ENCODE measurements at regions not wholly inside any gene's neighbourhood (a gene's known extent, or its start where the extent isn't known, plus 50 kb on each side); places are given as distances from the start of the nearest gene placed in this dataset.
A peak's percentile ranks its signal among the peaks of the same experiment; 100 is the strongest.
"Not testable (repeated sequence)": the region's sequence is repeated elsewhere in the genome, so short reads cannot be mapped to it uniquely, and the experiment has no call there.

DNA sequence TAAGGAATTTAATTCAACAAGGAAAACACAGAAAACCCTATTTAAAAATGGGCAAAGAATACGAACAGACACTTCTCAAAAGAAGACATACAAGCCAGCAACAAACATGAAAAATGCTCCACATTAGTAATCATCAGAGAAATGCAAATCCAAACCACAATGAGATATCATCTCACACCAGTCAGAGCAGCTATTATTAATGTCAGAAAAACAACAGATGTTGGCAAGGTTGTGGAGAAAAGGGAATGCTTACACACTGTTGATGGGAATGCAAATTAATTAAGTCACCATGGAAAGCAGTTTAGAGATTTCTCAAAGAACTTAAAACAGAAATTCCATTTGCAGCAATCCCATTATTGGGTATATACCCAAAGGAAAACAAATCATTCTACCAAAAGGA, 55.2 kb downstream of the GCC1 start:
- DNase-seq: no peak

DNA sequence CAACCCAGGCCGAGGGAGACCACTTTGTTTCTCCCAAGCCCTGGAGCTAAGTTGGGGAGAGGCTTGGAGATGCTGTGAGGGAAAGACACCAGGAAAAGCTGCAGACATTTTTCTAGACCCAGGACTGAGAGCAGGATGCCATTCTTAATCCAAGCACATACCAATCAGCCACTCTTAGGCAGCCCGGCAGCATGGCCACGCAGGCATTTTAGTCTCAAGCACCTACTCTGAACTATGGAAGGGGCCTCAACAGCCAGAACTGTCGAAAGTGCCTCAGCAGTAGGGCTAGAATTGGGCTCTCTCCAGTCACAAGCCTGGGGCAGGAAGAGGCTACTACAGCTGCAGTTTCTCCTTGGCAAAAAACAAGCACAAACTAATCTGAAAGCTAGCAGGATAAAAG, 57.8 kb downstream of the GCC1 start:
- DNase-seq: no peak

DNA sequence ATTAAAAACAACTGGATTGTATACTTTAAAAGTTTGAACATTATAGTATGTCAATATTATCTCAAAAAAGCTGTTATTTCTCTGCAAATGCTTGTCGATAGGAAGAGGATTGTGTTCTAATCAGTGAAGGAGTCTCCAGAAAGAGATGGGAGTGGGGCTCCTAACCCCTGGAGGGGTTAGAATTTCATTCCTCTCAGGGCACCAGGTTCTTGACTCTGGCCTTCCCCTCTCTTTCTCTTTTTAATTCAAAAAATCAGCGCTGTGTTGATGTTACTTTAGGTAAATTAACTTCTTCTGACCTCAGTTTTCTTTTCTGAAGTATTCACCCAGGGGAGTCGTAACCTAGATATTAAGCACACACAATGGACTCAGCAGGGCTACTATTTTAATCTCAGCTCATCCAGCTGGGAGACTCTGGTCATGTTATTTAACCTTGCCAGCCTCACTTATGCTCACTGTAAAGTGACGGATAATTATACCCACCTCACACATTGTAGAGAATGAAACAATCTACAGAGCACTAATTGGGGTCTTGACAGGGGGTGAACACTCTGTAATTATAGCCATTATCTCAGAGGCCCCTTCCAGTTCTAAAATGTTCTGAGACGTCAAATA, 59.4 kb downstream of the GCC1 start:
- DNase-seq: no peak

DNA sequence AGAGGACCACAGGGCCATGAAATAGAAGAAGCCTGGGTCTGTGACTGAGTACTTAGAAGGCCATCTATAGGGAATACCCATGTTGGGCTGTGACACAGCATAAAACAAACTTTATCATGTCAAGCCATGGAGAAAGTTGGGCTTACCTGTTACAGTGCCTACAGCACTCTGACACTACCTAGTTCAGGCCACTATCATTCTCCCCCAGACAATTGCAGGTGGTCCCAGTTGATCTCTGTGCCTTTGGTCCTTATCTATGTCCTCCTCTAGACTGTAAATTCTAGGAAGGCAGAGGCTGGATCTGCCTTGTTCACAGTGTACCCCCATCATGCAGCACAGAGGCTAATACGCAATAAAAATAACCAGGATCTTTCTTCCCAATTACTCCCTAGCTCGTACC, 69.1 kb downstream of the GCC1 start:
- DNase-seq: no peak

DNA sequence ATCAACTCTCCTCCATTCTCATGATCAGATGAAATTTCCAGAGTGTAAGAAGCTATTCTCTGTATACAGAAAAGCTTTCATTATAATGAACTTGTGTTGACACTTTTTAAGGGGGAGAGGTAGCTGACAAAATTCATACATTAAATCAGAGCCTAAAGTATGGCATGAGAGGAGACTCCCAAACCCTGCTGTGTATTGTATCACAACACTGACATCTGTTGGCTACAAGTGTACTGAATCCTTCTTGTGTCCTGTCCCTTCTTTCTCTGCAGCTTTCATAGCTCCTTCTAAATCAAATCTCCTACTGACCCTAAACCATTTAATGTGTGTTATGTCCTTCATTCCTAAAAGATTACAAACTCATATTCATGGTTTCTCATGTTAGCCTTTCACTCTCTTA, 70.9 kb downstream of the GCC1 start:
- peak; percentile 7 for DNase-seq

DNA sequence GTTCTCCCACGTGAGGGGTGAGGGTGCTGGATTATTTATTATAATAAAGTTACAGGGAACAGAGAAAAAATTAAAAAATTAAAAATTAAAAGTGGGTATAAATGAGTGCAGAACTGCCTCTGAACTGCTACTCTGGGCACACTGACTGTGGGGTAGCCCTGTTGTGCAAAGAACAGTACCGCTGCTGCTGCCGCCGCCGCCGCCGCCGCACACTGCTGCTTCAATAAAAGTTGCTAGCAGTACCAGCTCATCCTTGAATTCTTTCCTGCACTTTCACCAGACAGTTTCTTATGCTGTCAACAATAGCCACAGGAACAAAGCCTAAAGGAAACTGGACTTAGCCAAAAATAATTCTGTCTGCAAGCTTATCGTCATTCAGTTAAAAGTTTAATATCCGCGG, 72.1 kb downstream of the GCC1 start:
- DNase-seq: no peak

DNA sequence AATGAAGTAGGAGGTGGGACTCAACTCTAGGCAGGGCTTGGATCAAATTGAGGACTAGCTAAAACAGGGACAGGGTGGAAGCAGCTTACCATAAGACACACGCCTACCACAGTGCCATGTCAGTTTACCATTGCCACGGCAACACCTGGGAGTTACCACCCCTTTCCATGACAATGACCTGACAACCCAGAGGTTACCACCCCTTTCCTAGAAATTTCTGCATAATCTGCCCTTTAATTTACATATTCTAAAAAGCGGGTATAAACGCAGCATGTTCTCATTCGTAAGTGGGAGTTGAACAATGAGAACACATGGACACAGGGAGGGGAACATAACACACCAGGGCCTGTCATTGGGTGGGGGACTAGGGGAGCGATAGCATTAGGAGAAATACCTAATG, 72.7 kb downstream of the GCC1 start:
- no peak for DNase-seq

DNA sequence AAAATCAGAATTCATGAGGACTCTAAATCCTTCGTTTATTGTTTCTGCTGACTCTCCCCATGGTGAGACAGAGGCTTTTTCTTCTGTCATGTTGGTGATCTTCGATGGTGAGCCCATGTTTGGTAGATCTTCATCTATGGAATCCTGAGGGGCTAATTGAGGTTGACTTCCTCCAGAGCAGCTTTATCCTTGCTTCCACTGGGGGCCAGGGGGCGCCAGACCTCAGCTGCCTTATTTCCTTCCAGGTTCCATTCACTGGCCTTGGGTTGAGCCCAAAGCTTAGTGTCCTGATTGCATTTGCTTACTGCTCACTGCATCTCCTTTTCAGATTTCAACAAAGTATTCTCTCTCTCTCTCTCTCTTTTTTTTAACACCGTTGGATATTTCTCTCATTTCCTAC, 80.7 kb downstream of the GCC1 start:
- DNase-seq: no peak

DNA sequence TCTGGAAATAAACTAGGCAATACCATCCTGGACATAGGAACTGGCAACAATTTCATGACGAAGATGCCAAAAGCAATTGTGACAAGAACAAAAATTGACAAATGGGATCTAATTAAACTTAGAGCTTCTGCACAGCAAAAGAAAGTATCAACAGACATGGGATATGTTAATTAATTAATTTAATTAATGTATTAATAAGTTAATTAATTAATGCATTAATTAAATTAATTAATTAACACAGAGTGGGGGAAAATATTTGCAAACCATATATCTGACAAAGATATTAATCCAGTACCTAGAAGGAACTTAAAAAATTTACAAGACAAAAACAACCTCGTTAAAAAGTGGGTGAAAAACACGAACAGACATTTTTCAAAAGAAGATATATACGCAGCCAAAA, 83.6 kb downstream of the GCC1 start:
- no peak for DNase-seq

DNA sequence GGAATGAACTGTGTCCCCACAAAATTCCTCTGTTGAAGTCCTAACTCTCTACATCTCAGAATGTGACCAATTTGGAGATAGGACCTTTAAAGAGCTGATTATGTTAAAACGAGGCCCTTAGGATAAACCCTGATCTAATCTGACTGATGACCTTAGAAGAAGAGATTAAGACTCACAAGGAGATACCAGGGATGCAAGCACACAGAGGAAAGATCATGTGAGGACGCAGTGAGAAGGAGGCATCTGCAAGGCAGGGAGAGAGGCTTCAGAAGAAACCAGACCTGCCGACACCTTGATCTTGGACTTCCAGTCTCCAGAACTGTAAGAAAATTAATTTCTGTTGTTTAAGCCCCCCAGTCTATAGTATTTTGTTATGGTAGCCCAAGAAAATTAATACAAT, 94.9 kb upstream of the ZNF800 start:
- no peak for DNase-seq

DNA sequence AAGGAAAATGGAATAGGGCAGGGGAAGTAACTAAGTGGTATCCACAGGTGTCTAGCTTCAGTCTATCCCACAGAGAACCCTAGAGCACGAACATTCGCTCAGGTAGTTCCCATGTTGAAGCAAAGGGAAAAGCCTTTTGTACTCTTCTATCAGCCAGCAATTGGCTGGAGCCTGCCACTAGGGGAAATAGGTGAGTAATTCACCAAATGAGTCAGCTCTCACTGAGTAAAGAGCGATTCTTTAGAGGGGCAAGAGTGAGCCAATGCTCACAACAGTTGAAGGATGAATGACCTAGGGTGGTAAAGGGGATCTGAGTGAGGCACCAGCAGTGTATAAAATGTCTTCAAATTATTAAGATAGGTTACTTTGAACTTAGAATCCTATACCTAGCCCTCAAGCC, 94.1 kb upstream of the ZNF800 start:
- no peak for DNase-seq

DNA sequence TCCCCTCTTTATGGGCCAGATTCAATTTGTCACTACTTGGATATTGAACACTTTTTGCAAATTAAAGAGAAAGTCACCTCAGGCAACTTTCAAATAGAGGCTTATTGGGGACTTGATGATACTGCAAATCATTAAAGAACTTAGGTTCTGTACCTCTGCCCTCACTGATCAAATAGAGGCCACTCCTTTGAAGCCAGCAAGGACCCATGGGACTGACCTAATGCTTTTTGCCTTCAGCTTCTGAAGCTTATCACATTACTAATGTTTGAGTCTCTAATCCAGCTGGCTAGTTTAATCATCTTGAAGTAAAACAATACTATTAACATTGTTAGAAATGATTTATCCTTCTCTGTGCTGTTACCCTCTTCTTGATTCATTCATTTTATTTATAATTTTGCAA, 93.0 kb upstream of the ZNF800 start:
- no peak for DNase-seq

DNA sequence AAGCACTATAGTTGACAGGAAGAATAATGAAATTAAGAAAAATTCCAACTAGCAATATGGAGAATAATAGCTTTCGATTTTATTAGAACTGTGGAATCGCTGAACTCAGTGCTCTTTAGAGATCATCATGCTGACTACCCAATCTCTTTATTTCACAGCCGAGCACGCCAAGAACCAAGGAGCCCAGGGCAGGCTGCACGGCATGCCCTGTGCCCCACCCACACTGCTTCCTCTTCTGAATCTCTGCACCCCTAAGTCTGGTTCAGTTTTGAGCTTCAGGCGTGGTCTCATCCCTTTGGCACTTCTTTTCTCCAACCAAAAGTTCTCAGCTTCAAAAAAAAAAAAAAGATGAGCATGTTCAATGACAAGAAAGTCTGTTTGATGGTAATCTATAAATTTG, 92.4 kb upstream of the ZNF800 start:
- no peak for DNase-seq

DNA sequence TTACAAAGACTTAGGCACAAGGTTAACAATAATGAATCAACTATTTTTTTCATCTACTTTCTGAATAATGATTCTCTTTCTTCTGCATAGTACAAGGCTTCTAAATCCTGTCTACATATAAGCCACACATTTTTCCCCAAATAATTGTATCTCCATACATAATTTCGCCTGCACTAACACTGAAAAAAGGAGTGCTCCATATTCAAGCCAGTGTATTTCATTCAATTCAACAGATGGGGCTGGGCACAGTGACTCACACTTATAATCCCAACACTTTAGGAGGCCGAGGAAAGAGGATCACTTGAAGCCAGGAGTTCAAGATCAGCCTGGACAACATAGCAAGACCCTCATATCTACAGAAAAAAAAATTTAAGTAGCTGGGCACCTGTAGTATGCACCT, 86.0 kb upstream of the ZNF800 start:
- no peak for DNase-seq

DNA sequence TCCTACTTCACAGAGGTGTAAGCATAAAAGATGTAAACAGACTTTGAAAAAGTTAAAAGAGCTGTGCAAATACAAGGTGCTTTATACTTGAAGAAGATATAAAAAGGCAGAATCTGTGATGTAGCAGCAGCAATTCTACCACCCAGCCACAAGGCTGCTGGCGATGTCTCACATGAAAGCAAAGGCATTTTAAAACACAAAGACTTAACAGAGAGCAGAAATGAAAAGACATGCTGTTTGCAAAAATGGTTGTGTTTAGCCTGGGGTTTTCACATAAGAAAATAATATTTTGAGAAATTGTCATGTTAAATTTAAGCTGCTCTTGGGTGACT, 85.5 kb upstream of the ZNF800 start:
- no peak for DNase-seq

DNA sequence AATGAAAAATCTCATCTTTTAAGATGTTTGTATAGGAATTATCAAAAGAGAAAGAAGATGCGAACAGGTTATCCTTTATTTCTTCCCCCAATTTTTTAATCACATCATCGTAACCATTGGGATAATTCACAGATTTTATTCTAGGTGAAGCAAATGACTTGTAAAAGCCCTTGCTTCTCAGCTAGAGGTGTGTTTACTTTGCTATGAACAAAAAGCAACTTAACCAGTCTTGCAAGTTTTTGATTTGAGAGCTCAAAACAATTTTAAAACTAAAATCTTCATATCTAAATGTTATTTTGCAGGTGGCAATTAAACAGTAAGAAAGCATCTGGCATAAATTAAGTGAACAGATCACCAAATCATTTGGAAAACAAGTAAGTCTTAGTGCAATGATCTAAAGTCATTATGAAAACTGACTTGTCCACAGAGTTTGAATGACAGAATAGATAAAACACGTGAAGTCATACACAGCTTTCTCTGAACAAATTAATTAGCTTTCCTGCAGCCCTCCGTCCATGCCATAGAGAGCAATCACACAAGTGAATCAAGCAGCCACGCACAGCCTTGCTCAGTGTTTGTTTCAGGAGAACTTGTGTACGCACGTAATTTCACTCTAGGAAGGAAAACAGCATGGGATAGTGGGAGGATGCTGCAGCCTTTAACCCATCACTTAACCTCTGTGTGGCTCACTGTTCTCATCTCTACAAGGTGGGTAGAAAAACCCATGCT, 85.0 kb upstream of the ZNF800 start:
- DNase-seq: no peak

DNA sequence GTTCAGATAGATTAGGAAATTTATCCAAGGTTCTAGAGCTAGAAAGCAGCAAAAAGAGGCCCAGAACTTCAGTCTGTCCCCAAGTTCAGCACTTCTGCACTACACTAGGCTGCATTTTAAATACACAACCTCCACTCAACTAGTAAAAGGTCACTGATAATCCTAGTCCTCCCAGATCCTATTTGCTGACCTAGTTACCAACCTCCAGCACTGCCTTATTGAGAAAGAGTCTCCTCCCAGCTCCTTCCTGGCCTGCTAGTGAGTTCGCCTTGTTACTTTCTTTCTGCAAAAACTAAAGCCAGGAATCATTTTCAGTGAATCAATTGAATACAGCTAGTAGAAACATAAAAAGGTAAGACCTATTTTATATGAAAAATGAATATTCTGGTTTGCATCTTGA, 84.1 kb upstream of the ZNF800 start:
- DNase-seq: no peak

DNA sequence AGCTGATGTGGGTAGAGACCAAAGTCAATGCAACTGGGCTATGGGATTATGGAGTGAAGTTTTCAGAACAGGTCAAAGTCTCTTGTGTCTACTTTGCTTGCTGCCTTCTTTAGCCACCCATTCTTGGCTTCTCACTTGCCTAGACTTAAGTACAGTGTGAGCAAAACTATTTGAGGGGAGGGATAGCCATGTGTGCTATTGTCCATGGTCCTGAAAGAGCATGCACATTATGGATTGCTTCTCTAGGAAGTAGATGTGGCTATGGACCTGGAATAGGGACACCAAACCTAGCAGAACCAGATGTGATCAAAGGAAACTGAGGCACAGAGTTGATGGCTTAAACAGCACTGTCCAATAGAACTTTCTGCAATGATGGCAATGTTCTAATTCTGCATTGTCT, 81.9 kb upstream of the ZNF800 start:
- DNase-seq: no peak

DNA sequence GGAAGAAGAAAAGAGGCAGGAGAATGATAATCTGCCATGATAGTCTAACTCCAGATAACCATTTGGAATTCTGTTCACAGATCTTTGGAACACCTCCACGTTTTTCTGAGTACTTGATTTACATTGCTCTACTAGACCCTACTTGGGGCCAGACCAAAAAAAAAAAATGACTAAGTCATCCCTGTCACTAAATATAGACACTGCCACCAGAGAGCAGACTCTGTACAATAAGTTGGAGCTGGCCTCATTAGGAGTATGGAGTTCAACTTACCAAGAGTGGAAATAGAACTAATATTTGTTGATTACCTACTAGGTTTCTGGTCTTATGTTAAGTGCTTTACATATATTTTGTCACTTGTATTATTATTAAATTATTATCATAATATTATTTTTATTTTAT, 80.9 kb upstream of the ZNF800 start:
- DNase-seq: no peak

DNA sequence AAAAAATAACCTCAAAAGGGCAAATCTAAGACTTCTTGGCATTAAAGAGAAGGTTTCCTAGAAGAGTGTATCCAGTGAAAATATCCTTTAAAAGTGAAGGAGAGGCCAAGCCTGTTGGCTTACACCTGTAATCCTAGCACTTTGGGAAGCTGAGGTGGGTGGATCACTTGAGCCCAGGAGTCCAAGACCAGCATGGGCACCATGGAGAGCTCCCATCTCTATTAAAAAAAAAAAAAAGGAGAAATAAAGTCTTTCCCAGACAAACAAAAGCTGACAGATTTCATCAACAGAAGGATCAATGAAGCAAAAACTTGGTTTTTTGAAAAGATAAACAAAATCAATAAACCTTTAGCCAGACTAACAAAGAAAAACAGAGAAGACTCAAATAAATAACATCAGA, 67.6 kb upstream of the ZNF800 start:
- no peak for DNase-seq

DNA sequence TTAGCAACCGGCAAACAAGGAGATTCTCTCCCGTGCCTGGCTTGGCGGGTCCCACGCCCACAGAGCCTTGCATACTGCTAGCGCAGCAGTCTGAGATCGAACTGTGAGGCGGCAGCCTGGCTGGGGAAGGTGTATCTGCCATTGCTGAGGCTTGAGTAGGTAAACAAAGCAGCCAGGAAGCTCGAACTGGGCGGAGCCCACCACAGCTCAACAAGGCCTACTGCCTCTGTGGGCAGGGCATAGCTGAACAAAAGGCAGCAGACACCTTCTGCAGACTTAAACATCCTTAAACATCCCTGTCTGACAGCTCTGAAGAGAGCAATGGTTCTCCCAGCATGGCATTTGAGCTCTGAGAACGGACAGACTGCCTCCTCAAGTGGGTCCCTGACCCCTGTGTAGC, 58.8 kb upstream of the ZNF800 start:
- not testable (repeated sequence) for DNase-seq

DNA sequence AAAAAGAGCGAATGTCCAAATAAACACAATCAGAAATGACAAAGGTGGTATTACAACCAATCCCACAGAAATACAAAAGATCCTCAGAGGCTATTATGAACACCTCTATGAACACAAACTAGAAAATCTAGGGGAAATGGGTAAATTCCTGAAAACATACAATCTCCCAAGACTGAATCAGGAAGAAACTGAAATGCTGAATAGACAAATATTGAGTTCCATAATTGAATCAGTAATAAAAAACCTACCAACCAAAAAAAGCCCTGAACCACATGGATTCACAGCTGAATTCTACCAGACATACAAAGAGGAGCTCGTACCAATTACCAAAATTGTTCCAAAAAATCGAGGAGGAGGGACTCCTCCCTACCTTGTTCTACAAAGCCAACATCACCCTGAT, 56.1 kb upstream of the ZNF800 start:
- DNase-seq: no peak

DNA sequence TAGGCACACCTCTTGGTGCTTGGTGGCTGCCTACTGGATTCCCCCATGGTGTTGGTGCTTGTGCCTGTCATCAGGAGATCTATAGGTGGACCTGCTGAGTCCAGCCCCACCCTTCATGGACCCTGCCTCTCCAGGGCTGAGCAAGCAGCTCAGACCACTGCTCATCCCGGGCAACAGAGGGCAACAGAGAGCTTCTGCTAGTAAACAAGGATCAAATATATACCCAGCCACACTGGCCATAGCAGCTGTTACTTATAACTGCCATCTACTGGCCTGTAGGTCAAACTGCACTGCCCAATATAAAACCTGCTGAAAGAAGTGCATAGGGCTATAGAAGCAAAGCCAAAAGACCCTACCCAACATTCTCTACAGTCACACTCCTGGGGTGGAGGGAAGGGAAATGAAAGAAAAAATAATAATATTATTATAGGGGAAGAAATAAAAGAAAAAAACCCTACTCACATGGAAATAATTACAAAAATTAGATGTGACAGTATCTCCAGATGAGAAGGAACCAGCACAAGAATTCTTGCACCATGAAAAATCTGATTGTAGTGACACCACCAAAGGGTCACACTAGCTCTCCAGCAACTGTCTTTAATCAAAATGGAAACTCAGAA, 54.9 kb upstream of the ZNF800 start:
- DNase-seq: peak; percentile 27

DNA sequence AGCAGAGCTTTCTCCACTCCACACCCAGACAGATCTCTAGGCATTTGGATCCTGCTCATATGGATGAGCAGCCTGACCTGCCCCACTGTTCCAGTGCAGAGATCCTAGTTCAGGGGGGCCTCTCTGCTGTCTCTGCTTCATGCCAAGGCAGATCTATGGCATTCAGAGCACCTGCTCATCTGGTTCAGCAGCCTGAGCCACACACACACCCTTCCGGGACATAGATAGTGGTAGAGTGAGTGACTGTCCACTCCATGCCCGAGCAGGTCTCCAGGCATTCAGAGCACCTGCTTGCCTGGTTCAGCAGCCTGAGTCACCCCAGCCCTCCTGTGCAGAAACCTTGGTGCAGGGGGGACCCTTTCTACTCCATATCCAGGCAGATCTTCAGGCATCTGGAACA, 54.3 kb upstream of the ZNF800 start:
- DNase-seq: no peak

Data from NCI-H524 treated with DMSO at 0.1 percent for 48 hours (cell line).